GM19455 (cell line): ENCODE measurements at regions not wholly inside any gene's neighbourhood (a gene's known extent, or its start where the extent isn't known, plus 50 kb on each side); places are given as distances from the start of the nearest gene placed in this dataset.

Experiments used
- ATAC-seq: cut with Tn5 transposase; IDR thresholded peaks from one replicate; pipeline ENCODE4 v1.9.1; 2021; ENCODE audit not compliant: unreplicated experiment

GRCh38 chr1:244974550-244974949 is 110.2 kb upstream of the HNRNPU start:
- no peak for ATAC-seq

GRCh38 chr1:244974106-244974505 is 109.8 kb upstream of the HNRNPU start:
- ATAC-seq, result no peak

- ATAC-seq, result no peak
Measured at GRCh38 chr1:244971552-244972216, 107.3 kb upstream of the HNRNPU start.

- peak; percentile 72 for ATAC-seq
Measured at GRCh38 chr1:244970744-244971551, 106.6 kb upstream of the HNRNPU start.

- ATAC-seq, result peak; percentile 74
Measured at GRCh38 chr1:244970236-244970743, 105.9 kb upstream of the HNRNPU start.

GRCh38 chr1:244969355-244970235 is 105.3 kb upstream of the HNRNPU start:
- peak; percentile 35 for ATAC-seq

- no peak for ATAC-seq
Measured at GRCh38 chr1:244968881-244969280, 104.5 kb upstream of the HNRNPU start.

GRCh38 chr1:244968471-244968871 is 104.1 kb upstream of the HNRNPU start:
- no peak for ATAC-seq

- no peak for ATAC-seq
Measured at GRCh38 chr1:244967159-244967558, 102.8 kb upstream of the HNRNPU start.

GRCh38 chr1:244965185-244966030 is 101.1 kb upstream of the HNRNPU start:
- ATAC-seq, result no peak

- no peak for ATAC-seq
Measured at GRCh38 chr1:244964112-244964971, 100.0 kb upstream of the HNRNPU start.

GRCh38 chr1:244963231-244963826 is 99.0 kb upstream of the HNRNPU start:
- no peak for ATAC-seq

GRCh38 chr1:244962130-244962529 is 97.8 kb upstream of the HNRNPU start:
- no peak for ATAC-seq

- ATAC-seq, result no peak
Measured at GRCh38 chr1:244960904-244961303, 96.6 kb upstream of the HNRNPU start.

GRCh38 chr1:244958593-244958992 is 94.2 kb upstream of the HNRNPU start:
- no peak for ATAC-seq

GRCh38 chr1:244957525-244957924 is 93.2 kb upstream of the HNRNPU start:
- no peak for ATAC-seq

- ATAC-seq, result no peak
Measured at GRCh38 chr1:244957122-244957521, 92.8 kb upstream of the HNRNPU start.

GRCh38 chr1:244955661-244956060 is 91.3 kb upstream of the HNRNPU start:
- ATAC-seq, result no peak

- ATAC-seq, result no peak
Measured at GRCh38 chr1:244954359-244954758, 90.0 kb upstream of the HNRNPU start.
